HG03280 (cell line): ENCODE measurements at regions not wholly inside any gene's neighbourhood (a gene's known extent, or its start where the extent isn't known, plus 50 kb on each side); places are given as distances from the start of the nearest gene placed in this dataset.
A peak's percentile ranks its signal among the peaks of the same experiment; 100 is the strongest.
"Not testable (repeated sequence)": the region's sequence is repeated elsewhere in the genome, so short reads cannot be mapped to it uniquely, and the experiment has no call there.

Source experiments
- ATAC-seq: cut with Tn5 transposase; IDR thresholded peaks from one replicate; pipeline ENCODE4 v1.9.1; 2021; ENCODE audit warnings: mild to moderate bottlenecking, moderate library complexity; ENCODE audit not compliant: unreplicated experiment

DNA sequence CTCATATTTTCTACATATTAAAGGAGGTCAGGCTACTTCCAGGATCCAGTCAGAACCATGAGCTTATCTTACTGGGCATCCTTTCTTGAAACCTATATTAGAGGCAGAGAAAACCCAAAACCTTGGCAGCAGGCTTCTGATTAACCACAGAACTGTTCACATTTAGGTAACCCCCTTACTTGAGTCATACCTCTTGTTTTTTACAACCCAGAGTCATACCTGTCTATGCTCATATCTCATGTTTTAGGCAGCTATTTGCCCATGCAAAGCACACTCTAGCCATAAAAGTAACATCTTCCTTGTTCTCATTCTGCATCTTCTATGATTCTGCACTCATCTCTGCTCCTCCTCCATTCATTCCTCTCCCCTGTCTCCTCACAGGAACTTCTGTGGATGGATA lies 138.0 kb upstream of the SMIM31 start:
- ATAC-seq: no peak

DNA sequence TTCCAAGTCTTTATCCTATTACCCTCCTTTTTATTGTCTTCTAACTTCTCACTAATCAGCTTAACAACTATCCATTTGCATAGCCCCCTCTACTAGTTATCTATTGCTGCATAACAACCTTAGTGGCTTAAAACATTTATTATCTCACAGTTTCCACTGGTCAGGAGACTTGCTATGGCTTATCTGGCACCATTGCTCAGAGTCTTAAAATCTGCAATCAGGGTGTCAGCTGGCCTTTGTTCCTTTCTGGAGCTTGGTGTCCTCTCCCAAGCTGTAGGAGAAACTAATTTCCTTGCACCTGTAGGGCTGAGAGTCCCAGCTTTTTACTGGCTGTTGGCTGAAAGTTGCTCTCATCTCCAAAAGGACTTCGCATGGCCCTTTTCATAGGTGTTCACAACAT lies 137.0 kb upstream of the SMIM31 start:
- ATAC-seq: no peak

DNA sequence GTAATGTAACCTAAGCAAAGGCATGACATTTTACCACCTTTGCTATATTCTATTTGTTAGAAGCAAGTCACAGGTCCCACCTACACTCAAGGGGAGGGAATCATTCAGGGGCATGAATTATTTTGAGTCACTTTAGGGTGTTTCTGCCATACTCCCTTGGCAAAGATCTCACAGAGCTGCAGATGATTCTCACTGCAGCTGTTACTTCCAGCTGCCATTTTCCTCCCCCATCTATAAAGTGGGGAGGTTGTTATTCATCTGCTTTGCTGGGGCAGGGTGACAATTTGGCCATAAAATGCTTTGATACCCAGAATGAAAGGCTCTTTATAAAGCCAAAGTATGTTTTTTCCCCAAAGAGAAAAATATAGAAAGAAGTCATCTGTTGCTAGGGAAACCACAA lies 136.5 kb upstream of the SMIM31 start:
- ATAC-seq: no peak

DNA sequence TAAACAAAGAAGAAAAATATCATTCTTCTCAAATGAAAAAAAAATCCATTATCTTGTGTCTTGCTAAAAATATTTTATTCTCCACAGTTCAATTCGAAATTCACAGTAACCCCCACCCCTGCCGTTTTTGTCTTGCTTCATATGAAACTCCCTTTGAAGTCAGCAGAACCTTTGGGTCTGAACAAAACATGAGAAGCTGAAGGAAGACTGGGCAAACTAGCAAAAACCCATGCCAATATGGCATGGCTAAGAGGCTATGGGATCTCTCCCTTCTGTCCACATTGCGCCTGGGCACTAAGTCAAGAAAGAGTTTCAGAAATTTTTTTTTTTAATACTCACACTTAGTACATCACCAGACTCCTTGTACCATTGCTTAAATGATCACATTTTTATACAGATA lies 136.0 kb upstream of the SMIM31 start:
- no peak for ATAC-seq

DNA sequence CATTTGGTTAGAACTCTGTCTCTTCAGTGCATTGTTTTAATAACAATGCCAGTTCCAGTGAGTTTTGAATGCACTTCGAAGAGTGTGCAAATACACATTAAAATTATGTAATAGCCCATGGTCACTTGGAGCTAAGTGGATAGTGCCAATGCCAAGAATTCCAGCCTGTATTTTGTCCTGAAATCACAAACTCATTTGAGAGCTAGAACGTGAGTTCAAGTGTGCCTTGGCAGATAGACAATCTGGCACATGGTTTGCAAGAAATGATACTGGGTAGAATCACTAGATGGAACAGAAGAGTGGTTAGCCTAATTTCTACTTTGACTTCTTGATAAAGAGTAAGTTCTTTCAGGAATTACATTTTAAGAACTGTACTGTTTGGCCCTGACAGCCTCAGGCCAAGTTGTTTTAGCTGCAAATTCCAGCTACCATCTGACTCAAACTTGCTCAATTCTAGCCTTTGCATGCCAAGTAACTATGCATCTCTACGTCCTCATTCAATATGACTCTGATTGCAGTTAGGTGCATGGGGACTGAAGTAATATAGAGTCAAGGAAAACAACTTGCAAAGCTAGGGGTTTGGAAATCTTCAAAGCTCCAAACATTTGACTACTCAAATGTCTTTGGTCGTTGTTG lies 131.9 kb upstream of the SMIM31 start:
- ATAC-seq: no peak

DNA sequence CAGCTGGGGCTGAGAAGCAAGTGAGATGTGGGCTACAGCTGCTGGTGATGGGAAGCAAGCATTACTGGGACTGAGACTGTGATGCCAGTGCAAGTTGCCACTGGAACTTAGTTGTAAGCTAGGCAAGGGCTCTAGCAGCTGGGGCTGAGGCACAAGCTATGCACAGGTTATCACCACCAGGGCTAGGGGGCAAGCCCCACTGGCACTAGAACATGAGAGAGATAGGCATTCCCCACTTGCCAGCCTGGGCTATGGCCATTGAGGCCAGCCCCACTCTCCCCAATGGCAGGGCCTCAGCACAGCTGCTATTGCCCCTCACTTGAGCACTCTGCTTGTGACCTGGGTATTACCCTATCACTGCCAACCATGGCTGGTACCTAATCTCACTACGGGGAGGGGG lies 130.8 kb upstream of the SMIM31 start:
- no peak for ATAC-seq

DNA sequence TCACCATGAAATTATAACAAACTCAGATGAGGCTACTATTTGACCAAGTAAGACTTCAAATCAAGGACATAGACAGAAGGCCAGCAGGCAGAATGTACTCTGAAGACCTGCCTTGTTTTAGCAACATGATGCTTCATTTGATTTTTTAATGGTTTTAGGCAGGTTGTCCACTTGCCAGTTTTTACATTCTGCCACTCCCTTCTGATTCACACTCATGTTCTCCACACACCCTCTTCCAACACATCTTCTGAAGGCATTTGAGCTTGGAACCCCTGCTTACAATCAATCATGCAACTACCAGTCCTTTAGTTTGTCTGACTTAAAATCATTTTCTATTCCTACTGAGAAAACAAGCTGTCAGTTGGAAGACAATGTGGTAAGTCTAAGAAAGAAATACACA lies 114.9 kb upstream of the SMIM31 start:
- ATAC-seq: no peak

DNA sequence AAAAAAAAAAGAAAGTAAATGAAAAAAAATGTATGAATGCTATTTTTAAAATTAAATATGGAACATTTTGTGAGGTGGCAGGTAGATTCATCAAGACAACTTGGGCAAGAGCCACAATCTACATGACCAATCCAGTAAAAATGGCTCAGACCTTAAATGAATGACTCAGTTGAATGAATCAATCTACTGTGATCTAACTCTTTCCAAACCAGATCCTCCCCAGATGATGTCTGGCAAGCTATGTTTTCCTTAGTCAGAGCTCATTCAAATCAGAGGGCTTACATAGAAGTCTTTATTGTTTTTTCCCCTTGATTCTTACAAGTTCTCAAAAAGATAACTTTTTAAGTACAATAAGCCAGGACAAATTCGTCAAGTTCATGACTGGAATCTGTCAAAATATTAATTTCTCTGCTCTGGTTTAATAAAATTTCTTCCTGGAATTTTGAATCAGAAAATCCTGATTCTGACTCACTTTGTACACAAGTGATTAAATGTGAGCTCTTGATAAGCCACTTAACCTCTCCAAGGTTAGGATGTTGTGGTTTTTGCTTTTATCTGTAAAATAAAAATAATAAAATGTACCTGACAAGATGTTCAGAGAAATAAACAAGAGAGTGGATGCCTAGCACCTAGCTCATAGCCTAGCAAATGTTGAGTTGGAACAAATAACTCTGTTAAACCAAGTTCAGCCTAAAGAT lies 105.6 kb upstream of the SMIM31 start:
- ATAC-seq: no peak

DNA sequence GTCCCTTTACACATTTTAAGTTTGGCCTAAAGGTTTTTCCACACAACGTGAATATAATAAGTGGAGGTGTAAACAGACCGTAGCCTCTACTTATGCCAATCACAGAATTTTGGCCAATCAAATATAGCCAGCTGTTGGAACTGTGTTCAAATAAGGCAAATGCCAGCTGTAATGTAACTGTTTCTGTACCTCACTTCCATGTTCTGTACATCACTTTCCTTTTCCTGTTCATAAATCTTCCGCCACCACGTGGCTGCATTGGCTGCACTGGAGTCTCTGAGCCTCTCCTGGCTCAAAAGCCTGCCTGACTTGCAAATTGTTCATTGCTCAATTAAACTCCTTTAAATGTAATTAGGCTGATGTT lies 105.1 kb upstream of the SMIM31 start:
- no peak for ATAC-seq

DNA sequence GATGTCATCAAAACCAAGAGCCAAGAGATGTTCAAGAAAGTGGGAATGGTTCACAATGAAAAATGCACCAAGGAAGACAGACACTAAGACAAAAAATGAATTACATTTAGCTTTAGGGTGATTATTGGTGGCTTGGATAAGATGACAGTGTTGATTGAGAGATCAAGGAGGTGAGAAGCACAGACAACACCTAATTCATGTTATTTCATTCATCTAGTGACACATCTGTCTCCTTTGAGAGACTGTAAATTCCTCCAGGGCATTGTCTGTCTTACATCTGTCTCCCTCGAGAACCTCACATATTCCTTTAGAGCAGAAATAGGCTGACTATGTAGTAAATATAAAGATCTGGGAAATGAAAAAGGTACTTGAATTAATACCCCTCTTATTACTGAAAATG lies 94.2 kb upstream of the SMIM31 start:
- ATAC-seq: no peak

DNA sequence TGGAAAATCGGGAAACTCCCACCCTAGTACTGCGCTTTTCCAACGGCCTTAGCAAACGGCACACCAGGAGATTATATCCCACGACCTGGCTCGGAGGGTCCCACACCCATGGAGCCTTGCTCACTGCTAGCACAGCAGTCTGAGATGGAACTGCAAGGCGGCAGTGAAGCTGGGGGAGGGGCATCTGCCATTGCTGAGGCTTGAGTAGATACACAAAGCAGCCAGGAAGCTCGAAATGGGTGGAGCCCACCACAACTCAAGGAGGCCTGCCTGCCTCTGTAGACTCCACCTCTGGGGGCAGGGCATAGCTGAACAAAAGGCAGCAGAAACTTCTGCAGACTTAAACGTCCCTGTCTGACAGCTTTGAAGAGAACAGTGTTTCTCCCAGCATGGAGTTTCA lies 77.8 kb upstream of the SMIM31 start:
- ATAC-seq: not testable (repeated sequence)

DNA sequence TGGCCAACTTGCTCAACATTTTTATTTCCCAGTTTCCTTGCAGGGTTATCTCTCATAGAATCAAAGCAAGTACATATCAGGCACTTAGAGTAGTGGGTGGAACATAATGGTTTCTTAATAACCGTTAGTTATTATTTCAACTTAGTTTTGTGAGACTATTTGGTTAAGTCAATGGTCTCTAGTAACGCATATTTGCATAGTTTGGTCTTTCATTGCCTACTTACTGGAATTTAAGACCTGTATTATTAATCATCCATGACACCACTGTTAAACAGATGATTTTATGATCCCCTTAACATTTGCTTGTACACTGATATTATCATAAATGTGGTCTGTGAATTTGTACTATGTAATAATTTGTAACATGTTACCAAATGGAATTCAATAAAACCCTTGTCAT lies 70.9 kb upstream of the SMIM31 start:
- ATAC-seq: no peak

DNA sequence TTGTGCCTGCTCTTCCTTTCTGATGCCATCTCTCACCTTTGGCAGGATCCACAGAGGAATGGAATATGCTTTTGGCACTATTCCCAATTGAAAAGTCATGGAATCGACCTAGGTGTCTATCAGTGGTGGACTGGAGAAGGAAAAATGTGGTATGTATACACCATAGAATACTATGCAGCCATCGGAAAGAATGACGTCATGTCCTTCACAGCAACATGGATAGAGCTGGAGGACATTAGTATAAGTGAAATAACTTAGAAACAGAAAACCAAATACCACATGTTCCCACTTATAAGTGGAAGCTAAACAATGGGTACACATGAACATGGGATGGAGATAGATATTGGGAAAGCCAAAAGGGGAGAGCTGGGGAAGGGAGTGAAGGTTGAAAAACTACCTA lies 58.3 kb upstream of the SMIM31 start:
- no peak for ATAC-seq

DNA sequence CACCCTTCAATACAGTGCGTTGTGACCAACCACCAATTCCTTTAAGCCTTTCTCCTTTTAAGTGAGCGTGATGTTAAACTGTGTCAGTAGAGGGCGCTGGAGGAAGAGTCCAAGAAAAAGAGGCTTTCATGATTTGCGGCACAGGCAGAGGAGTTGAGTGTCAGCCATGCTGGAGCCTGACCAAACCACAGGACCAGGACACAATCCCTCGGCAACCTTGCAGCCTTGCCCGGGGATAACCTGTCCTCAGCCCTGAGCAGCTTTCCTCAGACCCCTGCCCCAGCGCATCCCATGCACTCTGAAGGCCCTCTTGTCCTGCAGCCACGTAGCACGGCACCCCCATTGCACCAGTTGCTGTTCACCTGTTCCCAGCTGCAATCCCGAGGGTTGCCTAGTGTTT lies 53.5 kb upstream of the SMIM31 start:
- ATAC-seq: no peak

DNA sequence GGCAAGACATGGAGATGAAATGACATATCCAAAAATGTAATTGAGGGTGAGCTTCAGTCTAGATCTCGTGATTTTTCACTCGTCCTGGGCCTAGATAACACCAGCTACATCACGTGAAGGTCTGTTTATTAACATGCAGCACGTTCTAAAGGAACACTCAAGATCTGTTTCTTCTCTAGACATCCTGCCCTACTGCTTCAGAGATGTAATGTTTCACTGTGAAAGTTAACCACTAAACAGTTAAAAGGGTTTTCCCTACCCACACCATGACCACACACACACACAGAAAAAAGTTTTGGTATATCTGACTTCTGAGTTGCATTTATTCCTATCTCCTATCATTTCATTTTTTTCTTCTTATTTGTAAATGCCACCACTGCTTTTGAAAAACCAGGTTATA lies 52.3 kb upstream of the SMIM31 start:
- ATAC-seq: peak; percentile 57
